ENCODE measurements at regions not wholly inside any gene's neighbourhood (a gene's known extent, or its start where the extent isn't known, plus 50 kb on each side); places are given as distances from the start of the nearest gene placed in this dataset.

GRCh38 chr20:58149437-58150091, 78.9 kb downstream of the ANKRD60 start:
- TF ChIP-seq JUNB (IDR thresholded peaks at IDR 0.05), result no peak
- no peak for TF ChIP-seq EHMT2 (IDR thresholded peaks at IDR 0.05; ENCODE audit: low read depth)
- no peak for TF ChIP-seq REST (IDR thresholded peaks at IDR 0.05)
- no peak for TF ChIP-seq CTCF (IDR thresholded peaks at IDR 0.05)
- TF ChIP-seq E2F6 (IDR thresholded peaks at IDR 0.05; ENCODE audit: borderline replicate concordance, low read depth), result no peak
- TF ChIP-seq MAX (IDR thresholded peaks at IDR 0.05), result no peak

All from A549 (cell line).